HG02642 (cell line): ENCODE measurements at regions not wholly inside any gene's neighbourhood (a gene's known extent, or its start where the extent isn't known, plus 50 kb on each side); places are given as distances from the start of the nearest gene placed in this dataset.

Experiments used
- ATAC-seq: cut with Tn5 transposase; IDR thresholded peaks from one replicate; pipeline ENCODE4 v1.9.1; 2021; ENCODE audit warnings: mild to moderate bottlenecking; ENCODE audit not compliant: unreplicated experiment, poor library complexity

- no peak for ATAC-seq
These were observed 560.0 kb downstream of the SNAPC1 start for GRCh38 chr14:62322216-62322615.

DNA sequence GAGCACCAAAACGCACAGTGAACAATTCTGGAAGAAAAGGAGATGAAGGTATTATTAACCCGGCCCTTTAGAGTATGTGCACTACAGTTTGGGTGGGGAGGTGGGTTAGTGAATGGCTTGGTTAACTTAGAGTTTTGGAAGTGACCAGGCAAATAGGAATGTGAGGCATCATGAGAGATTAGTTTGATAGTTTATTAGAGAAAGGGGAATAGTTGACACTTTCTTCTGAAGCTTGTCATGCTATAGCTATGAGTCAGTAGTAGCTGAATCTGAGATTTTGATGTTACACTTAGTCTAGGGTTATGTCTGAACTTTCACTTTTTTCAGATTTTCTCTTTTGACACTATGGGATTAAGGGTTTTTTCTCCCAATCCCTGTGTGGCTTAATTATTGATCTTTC lies 567.2 kb downstream of the SNAPC1 start:
- ATAC-seq: no peak

DNA sequence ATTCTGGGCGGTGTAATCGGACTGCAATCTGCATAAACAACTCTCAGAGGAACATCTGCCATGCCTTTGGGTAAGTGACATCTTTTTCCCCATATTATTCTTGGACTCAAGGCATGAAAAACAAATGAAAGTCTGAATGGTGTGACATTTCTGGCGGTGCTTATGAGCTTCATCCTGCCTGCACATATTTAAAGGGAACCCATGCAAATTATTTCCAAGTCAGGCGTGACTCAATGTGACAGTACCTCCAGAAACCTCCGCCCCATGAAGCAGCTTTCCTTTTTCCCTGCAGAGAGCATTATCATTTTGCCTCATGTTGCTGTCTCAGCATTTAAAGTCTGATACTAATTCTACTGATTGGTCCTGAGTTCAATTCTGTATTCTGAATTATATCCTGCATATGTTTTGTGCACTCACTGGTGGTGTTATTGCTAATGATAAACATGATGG lies 585.4 kb downstream of the SNAPC1 start:
- ATAC-seq: no peak

DNA sequence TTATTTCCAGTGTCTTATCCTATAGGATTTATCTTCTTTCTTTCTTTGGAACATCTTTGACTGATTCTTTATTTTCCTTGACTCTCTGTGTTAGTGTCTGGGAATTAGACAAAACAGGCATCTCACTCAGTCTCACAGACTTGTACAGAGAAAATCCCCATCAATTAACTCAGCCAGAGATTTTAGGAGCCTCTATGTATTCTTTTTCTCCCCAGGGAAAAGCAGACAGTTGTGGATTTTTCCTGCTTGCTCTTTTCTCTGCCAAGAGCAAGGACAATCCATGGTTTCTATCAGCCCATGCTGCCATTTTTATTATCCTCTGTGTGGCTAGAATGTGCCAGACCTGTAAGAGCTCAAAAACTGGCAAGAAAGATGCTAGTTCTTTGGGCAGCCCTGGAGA lies 595.1 kb downstream of the SNAPC1 start:
- ATAC-seq: no peak

GRCh38 chr14:62364161-62364560 lies 601.9 kb downstream of the SNAPC1 start:
- no peak for ATAC-seq

DNA sequence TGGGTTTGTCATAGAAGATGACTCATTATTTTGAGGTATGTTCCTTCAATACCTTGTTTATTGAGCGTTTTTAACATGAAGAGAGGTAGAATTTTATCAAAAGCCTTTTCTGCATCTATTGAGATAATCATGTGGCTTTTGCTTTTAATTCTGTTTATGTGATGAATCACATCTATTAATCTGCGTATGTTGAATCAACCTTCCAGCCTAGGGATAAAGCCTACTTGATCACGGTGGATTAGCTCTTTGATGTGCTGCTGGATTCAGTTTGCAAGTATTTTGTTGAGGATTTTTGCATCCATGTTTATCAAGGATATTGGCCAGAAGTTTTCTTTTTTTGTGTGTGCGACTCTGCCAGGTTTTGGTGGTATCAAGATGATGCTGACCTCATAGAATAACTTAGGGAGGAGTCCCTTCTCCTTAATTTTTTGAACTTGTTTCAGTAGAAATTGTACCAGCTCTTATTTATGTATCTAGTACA lies 602.6 kb downstream of the SNAPC1 start:
- ATAC-seq: no peak

DNA sequence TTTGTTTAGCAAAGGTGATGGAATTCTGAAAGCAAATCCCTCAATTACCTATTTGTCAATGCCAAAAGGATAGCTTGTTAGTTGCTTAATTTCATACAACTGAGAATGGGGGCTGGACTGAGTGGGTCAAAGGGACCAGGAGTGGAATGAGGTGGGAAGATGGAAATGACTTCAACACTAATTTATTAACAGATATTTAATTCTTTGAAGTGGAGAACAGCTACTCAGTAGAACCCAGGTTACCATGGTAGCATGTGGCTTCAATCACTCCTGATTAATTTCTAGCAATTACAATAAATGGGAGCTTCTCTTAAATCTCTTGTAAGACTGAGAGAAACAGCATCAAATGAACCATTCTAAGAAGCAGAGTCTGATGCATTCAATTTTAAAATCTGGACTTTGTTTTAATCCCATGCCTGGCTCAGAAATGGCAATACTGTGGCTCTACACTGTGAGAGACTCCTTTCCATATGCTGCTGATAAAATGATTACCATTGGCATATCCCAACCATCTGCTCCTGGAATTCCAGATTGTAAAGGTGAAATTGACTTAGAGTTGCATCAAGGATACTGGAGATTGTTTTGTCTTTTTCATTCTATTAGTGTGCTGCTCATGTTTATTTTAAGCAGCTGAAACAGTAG lies 607.8 kb downstream of the SNAPC1 start:
- ATAC-seq: no peak

- ATAC-seq: no peak
These were observed 611.7 kb downstream of the SNAPC1 start for GRCh38 chr14:62373944-62374343.

DNA sequence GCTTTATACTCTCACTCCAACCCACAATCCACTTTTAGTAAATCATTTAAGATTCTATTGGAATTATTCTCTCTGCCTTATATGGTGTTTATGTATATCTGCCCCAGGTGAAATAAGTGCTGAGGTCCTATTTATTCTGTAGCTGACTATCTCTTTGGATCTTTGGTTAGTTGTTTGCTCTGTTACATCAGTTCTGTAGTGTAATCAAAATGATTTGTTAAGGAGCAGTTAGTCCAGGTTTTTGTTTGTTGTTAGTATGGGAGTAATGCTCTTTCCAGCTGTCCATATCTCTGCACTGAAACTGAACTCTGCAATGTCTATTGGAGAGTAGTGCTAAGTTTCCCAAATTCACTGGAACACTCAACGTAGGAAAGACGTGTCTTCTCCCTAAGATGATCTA lies 615.8 kb downstream of the SNAPC1 start:
- ATAC-seq: no peak

GRCh38 chr14:62381311-62382070 lies 619.3 kb downstream of the SNAPC1 start:
- no peak for ATAC-seq

DNA sequence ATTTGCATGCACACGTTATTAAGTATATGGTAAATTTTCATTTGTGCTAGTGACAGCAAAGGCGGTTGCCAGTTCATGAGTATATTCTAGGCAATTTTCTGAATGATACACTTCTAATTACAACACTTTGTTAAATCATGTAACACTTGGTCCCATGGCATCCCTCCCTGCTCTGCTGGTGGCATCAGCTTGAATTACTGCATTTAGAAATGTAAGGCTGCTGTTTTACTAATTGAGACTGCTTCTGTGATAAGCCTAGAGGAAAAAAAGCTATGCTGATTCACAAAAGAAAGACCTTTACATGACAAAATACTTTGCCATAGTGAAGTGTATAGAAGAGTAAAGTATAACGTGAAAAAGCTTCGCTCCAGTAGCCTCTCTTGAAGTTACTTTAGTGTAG lies 636.1 kb downstream of the KCNH5 start:
- ATAC-seq: no peak

DNA sequence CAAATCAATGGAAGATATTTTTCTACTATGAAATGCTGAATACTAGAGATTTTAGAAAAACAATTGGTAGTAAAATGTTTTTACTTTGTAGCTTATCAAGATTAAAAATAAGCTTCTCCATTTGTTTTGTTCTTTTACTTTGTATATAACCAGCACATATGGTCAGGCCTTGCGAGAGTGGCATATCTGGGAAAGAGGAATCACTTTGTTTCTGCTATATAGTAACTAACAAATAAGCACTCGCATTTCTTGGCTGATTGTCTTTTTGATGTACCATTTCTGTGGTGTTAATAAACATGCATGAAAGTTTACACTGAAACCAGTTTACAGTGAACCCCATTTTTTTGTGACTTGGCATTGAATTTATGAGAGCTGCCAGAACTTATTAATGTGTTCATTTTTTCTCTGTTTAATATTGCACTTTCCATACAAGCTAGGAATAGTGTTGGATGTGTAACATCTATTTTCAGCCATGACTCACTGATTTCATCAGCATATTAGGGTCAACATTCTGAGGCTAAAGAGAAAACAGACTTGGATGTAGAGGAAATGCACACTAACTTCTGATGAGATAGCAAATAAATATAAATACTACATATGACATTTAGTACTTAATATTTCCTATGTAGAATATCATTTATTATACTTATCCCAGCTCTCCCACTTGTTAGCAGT lies 635.5 kb downstream of the KCNH5 start:
- no peak for ATAC-seq

DNA sequence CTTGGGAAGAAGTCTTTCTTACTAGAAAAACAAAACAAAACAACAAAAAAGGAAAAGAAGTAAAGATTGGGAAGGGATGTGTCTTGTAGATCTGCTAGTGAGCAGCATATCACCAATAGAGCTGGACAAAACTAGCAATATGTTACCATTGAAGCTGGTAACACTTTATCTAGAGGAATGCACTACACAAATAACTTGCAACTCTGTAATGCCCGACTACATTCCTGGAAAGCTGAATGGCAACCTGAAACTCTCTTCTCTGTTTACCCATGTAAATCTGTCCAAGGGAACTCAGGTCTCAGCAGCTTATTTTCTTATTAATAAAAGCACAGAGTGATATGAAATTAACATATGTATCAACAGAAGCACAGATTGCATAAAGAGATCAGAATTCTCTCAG lies 624.4 kb downstream of the KCNH5 start:
- ATAC-seq: no peak

DNA sequence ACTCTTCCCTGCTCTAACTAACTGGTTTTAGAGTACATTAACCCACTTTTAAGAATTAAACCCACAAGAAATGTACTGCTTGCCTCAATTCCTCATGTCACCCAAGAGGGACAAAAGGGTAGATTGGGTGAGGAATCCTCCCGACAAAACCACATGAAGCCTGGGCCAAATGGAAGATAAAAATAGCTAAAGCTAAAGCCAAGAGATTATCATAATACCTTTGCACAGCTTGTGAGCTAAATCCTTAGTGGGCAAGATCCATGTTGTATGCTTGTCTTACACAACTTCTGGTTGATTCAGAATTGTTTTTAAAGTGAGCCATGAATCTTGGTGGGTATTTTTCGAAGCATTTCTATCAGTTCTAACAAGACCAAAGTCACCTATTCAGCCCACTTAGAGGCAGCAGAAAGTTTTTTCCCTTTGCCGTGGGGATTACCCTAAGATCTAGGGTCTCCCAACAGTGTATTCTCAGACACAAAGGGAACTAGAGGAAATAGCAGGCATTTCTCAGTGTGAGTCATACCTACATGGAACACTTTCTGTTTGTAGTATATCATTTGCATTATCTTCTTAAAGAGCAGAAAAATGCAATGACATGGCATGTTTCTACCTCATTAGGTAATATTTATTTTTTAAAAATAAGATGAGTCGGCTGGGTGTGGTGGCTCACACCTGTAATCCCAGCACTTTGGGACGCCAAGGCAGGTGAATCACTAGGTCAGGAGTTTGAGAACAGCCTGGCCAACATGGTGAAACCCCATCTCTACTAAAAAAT lies 616.6 kb downstream of the KCNH5 start:
- ATAC-seq: no peak

- no peak for ATAC-seq
These were observed 615.6 kb downstream of the KCNH5 start for GRCh38 chr14:62429683-62430082.

DNA sequence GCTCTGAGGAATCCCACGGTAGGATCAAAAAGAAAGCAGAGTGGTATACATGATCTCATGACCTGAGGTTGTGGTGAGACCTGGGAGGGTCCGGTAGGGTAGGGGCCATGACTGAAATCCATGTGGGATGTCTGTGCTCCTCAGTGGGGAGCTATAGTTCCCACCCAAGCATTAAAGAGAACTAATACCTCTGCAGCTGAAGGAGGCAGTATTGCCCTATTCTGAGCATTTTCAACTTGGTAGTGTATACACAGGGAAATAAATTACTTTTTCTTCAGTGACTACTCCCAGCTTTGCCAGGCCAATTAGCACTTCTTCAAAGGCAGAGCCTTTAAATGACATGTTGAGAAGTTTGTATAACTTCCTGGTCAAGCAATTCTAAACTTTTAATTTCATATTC lies 613.8 kb downstream of the KCNH5 start:
- ATAC-seq: no peak

DNA sequence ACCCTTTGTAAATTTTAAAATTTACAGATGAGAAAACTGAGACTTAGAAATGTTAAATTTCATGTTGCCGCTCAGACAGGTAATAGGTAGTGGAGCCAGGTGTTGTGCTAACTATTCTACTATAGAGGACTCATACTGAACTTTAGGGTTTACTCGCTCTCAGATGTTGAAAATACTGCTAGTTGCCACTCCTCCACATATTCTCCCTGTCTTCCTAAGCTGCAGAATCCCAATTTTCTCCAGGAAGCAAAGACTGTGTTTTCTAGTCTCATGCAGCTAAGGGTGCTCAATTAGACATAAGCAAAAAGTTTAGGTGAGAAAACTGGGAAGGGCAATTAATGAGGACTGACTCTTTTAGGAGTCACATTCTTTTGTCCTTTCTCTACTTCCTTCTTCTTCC lies 612.3 kb downstream of the KCNH5 start:
- ATAC-seq: no peak

- no peak for ATAC-seq
These were observed 609.0 kb downstream of the KCNH5 start for GRCh38 chr14:62436261-62436660.

DNA sequence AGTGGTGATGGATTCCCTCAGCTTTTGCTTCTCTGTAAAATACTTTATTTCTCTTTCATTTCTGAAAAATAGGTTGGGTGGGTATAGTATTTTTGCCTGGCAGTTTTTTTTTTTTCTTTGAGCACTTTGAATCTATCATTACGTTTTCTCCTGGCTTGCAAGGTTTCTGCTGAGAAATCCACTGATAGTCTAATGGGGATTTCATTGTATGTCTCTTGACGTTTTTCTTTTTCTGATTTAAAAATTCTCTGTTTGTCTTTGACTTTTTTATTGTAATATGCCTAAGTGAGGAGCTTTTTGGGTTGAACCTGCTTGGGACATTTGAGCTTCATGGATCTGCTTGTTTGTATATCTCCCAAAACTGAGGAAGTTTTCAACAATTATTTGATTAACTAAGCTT lies 606.0 kb downstream of the KCNH5 start:
- no peak for ATAC-seq

DNA sequence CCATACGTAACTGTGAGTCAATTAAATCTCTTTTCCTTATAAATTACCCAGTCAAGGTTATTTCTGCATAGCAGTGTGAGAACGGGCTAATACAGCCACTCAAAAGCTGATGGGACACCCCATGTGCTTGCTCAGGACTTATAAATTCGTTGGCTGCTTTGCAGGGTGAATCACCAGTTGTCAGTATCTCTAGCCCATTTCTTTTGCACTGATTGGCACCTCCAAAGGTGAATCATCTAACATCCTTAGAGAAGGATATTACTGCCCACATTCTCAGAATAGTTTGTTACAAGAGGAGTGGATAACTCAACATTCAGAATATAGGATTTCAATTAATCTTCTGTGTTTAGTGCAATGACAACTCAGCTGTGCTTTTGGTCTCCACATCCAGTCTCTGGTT lies 601.5 kb downstream of the KCNH5 start:
- no peak for ATAC-seq

DNA sequence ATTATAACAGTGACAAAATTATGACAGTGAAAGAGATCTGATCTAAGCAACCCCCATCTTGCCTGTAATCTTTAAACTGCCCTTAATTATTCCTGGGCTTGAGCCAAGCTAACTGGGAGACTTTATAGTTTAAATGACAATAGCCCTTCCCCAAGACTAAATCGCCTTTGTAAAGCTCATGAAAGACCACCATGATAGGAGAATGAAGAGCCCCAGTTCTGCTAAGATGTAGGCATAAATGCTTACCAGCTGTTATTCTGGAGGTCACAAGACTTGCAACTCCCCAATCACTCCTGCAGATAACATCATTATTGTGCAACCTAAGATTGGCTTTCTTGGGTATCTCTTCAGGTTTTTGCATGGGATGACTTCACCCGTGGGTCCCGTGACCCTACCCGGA lies 599.7 kb downstream of the KCNH5 start:
- no peak for ATAC-seq
